ENCODE measurements at regions not wholly inside any gene's neighbourhood (a gene's known extent, or its start where the extent isn't known, plus 50 kb on each side); places are given as distances from the start of the nearest gene placed in this dataset.

DNA sequence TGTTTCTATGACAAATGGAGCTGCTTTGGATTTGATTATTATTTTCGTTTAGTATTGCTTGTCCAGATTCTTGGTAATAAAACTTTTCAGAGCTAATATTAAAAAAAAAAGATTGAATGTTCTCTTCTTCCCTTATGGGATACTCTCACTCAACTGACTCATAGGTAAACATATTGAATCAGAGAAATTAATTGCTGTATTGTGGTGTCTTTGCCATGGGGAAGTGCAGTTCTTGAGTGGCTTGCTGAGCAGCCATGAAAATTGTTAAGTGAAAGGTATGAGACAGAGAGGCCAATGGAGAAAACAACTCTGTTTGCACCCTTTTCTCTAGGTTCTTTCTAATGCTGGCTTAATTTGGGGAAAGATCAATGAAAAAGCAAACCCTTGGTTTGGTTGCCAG, 149.9 kb upstream of the HMHB1 start:
- DNase-seq: no peak
- H3K4me1 ChIP-seq: no peaks in the 10 kb centered on the region
- intact Hi-C loops (cut with DNase I; ENCODE audit: low total_unique reads): no loop called here

GRCh38 chr5:143660625-143661024, 151.3 kb upstream of the HMHB1 start:
- TF ChIP-seq POLR2A (IDR thresholded peaks at IDR 0.05): no peak
- TF ChIP-seq CTCF (IDR thresholded peaks at IDR 0.05): no peak
- no peaks in the 10 kb centered on the region for H3K4me1 ChIP-seq
- no peaks in the 10 kb centered on the region for H3K27me3 ChIP-seq
- no peak overlapping the region for H3K27ac ChIP-seq
- H3K36me3 ChIP-seq: no peaks in the 10 kb centered on the region
- intact Hi-C loops (cut with DNase I; ENCODE audit: low total_unique reads): no loop called here
- no peaks in the 10 kb centered on the region for H3K9me3 ChIP-seq
- H3K4me3 ChIP-seq: no peak overlapping the region
- no peak for DNase-seq

More for the DNA sequence above, 149.9 kb upstream of the HMHB1 start:
- Histone ChIP-seq H3K27ac (no peak overlapping the region), H3K36me3 (no peaks in the 10 kb centered on the region), H3K4me3 (no peak overlapping the region), H3K9me3 (no peaks in the 10 kb centered on the region), H3K27me3 (no peaks in the 10 kb centered on the region)
- TF ChIP-seq POLR2A (IDR thresholded peaks at IDR 0.05) (no peak), CTCF (IDR thresholded peaks at IDR 0.05) (no peak)

DNA sequence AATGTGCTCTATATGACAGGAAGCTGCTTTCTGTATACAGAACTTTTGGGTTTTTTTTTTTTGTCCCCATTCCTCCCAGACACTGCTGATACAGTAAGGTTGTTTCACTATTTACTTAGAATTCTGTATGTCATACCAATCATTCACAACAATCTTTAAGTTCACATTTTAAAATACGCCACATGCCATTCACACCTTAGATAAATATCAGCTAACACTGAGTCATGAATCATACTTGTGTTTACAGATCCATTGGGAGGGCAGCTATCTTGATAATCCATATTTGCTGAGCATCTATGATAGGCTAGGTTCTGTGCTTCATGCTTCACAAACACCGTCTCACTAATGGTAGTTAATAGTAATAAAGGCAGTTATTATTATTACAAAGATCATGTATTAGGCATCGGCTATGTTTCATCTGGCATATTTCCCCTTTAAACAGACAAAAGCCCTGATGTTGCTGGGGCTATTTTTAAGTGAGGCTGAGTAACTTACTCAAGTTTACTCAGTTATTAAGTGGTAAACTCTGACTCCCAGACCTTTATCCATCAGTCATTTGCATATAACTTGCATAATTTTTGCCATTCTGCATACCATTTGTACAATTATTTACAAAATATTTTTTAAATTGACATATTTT, 152.2 kb upstream of the HMHB1 start:
- Histone ChIP-seq H3K36me3 (no peaks in the 10 kb centered on the region), H3K9me3 (no peaks in the 10 kb centered on the region), H3K4me1 (no peaks in the 10 kb centered on the region), H3K27me3 (no peaks in the 10 kb centered on the region), H3K4me3 (no peak overlapping the region), H3K27ac (no peak overlapping the region)
- TF ChIP-seq CTCF (IDR thresholded peaks at IDR 0.05) (no peak), POLR2A (IDR thresholded peaks at IDR 0.05) (no peak)
- intact Hi-C loops (cut with DNase I; ENCODE audit: low total_unique reads): no loop called here
- DNase-seq: no peak

- TF ChIP-seq CTCF (IDR thresholded peaks at IDR 0.05) (no peak), POLR2A (IDR thresholded peaks at IDR 0.05) (no peak)
Measured at GRCh38 chr5:143658956-143659355, 153.0 kb upstream of the HMHB1 start.

GRCh38 chr5:143657647-143658285, 154.2 kb upstream of the HMHB1 start:
- TF ChIP-seq CTCF (IDR thresholded peaks at IDR 0.05) (no peak), POLR2A (IDR thresholded peaks at IDR 0.05) (no peak)
- no peak for DNase-seq
- Histone ChIP-seq H3K36me3 (no peaks in the 10 kb centered on the region), H3K27me3 (no peaks in the 10 kb centered on the region), H3K27ac (no peak overlapping the region), H3K9me3 (no peaks in the 10 kb centered on the region), H3K4me3 (no peak overlapping the region), H3K4me1 (no peaks in the 10 kb centered on the region)
- intact Hi-C loops (cut with DNase I; ENCODE audit: low total_unique reads): no loop called here

More at GRCh38 chr5:143658956-143659355, 153.0 kb upstream of the HMHB1 start:
- H3K36me3 ChIP-seq: no peaks in the 10 kb centered on the region
- H3K27ac ChIP-seq: no peak overlapping the region
- no peaks in the 10 kb centered on the region for H3K4me1 ChIP-seq
- no peaks in the 10 kb centered on the region for H3K27me3 ChIP-seq
- no peaks in the 10 kb centered on the region for H3K9me3 ChIP-seq
- no peak overlapping the region for H3K4me3 ChIP-seq
- DNase-seq: no peak
- intact Hi-C loops (cut with DNase I; ENCODE audit: low total_unique reads): no loop called here

Measured in uterus (tissue), 3 donors.